ENCODE measurements at regions not wholly inside any gene's neighbourhood (a gene's known extent, or its start where the extent isn't known, plus 50 kb on each side); places are given as distances from the start of the nearest gene placed in this dataset.

DNA sequence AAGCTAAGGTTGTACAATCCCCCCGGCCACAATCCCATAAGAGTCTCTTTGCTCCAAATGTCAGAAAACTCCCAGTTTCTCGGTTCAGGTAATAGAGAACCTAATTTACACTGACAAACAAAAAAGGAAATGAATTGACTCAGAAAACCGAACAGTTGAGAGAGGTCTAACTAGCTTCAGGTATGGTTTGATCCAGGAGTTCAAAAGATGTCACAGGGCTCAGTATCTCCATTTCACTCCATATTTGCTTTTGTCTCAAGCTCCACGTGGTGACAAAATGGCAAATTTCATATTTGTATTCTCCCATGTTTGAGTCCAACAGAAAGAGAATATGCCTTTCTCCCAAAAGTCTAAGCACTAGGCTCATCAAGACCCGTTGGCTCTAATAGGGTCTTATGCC, 117.4 kb downstream of the AXIN2 start:
- no peak for DNase-seq

DNA sequence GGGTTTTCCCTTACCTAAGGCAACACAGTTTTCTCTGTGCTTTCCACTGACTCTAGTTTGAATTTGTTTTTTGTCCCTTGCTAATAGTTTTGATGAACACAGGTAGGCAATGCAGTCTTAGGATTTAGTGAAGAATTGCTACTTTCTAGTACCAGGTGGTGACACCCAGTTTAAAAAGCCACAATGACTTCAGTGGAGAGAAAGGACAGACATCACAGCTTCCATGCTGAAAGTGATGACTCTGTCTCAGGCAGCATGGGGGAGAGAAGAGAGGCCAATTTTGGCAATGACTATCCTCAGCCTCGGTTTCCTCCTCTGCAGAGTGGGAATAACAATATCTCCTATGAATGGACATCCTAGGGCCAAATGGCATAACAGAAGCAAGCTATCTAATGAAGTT, 118.8 kb downstream of the AXIN2 start:
- no peak for DNase-seq

DNA sequence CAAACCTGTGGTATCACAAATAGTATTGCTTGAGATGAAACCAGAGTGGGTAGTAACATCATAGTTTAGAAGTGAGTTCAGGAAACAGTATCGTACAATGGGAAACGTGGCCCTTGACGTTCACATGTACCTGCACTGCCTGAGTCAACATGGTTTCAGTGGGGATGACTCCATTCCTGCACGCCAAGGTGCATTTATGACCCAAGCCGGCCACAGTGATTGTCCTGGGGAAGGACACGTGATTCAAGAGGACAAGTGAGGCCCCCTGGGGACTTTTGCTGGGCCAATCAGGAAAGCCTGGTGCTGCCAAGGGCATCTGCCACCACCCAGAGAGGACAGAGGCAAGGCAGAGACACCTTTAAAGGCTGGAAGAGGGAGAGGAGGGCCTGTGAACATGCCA, 119.2 kb downstream of the AXIN2 start:
- peak; percentile 34 to 38 for DNase-seq

DNA sequence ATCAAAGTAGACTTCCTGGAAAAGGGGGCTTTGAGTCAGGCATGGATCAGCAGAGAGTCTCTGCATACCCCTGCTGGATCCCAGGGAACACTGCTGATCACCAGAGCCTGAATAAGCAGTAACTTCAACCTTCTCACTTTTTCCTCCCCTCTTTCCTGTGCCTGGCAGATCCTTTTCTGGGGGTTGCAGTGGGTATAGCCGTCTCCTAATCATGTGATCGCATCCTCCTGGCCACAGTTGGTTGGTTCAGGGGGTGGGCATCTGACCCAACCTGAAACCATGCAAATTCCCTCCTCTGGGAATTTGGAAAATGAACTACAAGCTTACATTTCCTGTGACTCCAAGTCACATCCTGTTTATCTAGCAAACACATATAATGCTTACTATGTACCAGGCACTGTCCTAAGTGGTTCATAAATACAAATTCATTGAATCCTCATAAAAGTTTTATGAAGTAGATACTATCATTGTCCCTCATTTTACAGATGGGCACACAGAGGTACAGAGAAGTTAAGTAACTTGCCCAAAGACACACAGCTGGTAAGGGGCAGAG, 120.3 kb downstream of the AXIN2 start:
- no peak for DNase-seq

DNA sequence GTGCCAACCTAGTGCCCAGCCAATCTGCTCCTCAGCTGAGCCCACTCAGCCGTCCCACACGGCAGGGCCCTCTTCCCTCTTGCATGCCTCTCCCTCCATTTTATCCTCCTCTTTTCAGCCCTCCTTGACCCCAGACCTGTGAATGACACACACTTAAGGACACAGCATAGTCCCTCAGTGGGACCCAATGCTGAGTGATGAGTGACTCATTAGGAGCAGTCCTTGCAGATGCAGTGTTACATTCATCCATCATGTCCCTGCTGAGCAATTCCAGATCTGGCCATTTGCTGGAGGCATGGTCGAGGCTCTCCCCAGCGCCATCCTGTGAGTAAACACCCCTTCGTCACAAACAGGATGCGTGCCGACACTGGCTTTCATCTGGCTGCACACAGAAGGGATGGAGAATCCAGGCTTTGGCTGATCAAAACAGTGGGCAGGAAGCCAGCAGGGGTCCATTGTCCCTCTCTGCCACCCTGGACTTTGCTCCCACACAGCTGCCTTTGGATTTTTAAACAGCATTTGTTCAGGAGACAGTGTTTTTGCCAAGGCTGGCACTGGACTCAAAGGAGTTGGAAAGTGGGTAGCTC, 122.6 kb downstream of the AXIN2 start:
- no peak for DNase-seq

DNA sequence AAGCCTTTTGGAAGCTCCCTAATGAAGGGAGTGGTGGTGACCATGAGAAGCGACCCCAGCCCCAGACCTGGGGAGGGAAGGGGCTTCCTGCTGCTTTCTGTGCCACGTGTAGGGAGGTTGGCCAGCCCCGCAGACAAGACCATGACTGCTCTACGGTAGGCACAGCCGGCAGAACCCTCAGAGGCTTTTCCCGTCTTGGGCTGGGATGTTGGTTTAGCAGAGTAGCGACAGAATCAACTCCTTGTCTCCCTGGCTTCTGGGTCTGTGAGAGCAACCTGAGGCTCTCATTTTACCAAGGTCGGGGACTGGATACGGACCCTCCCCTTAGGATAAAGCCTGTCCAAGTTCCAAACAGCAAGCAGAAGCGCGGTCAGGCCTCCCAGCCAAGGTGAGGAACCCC, 123.3 kb downstream of the AXIN2 start:
- DNase-seq: no peak

DNA sequence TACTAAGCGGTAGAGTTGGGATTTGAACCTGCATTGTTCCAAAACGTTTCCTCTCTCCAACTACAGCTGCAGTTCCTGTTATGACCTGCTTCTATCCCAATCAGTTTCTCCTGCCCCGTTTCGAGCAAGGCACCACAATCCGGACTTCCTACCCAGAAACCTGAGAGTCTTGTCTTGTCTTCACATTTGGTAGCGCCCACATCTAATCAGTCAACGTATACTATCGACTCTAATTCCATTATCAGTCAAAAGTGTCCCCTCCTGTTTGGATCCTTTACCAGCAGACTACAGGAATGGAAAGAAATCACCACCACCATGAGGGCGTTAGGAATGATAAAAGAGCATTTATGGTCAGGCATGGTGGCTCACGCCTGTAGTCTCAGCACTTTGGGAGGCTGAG, 124.6 kb downstream of the AXIN2 start:
- no peak for DNase-seq

DNA sequence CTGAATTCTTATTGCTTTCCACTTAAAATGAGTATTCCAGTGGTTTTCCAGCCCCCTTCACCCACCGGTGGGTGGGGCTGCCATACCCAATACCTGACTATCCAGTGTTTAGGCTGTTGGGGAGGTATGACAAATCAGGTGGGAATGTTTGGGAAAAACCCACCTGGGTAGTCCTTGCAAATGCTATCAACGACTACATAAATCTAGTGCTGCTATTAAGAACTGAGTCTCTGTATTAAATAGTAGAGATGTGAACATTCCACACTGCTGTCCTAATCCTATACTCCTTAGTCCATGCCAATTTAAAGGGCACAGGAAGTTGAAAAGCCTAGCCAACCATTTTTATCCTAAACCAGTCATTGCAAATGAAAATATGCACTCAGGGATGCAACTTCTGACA, 126.6 kb downstream of the AXIN2 start:
- no peak for DNase-seq

DNA sequence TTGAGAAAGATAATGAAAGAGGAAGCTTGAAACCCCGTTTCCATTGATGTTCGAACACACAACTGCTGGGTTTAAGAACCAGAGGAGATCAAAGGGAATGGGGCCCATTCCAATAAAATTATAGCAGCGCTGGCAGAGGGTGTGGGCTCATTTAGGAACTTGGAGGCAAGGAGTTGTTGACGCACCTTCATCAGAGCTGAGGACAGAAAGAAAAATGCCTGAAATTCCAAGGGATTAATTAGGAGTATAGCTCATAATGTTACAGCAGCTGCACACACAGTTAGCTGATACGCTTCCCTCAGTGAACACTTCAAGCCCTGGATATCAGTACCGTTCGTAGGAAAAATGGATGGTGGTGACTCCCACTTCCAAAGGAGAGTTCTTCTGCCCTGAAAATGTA, 127.2 kb downstream of the AXIN2 start:
- no peak for DNase-seq

DNA sequence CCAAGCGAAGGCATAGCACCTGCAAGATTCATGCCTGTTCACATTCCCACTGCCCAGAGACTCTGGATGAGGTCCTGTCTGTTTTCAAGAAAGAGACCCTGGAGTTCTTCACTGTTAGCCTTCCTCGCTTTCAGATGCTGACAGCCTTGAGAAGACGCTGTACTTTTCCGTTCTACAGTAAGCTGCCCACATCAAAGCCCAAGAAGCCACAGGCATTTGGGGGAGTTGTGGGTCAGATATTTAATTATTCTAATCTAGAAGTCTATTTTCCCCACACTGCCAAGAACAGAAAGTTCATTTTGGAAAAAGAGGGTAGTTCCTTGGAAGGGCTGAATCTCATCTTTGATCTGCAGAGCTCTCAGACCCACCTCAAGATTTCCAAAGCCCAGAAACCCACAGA, 127.9 kb downstream of the AXIN2 start:
- DNase-seq: no peak

DNA sequence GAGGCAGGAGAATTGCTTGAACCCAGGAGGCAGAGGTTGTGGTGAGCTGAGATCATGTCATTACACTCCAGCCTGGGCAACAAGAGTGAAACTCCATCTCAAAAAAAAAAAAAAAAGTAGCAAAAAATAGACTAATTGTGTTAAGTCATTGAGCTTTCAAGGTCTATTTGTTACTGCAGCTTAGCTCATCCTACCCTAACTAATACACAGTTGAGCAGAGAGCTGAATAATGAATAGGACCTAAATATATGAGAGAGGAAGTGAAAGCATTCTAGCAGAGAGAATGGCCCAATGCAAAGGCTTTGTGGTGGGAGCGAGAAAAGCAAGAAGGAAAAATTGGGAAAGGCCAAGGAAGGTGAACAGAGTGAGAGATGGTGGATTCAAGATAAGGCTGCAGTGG, 128.3 kb downstream of the AXIN2 start:
- no peak for DNase-seq

DNA sequence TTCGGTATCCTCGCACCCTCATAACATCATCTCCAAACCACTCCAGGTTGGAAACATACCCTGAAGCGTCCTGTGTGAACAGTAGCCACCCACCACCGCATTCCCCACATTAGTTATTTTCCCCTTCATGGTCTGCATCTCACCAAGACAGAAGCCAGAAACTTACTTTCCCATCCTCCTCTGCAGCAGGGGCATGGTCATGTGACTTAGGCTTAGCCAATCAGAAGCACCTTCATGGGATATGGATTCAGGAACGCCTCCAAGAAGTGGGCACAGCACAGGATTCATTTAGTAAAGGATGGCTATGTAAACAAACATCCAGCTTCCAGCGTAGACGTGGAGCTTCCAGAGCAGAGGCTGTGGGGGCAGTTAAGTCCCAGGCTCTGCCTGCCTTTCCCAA, 130.3 kb downstream of the AXIN2 start:
- DNase-seq: no peak

DNA sequence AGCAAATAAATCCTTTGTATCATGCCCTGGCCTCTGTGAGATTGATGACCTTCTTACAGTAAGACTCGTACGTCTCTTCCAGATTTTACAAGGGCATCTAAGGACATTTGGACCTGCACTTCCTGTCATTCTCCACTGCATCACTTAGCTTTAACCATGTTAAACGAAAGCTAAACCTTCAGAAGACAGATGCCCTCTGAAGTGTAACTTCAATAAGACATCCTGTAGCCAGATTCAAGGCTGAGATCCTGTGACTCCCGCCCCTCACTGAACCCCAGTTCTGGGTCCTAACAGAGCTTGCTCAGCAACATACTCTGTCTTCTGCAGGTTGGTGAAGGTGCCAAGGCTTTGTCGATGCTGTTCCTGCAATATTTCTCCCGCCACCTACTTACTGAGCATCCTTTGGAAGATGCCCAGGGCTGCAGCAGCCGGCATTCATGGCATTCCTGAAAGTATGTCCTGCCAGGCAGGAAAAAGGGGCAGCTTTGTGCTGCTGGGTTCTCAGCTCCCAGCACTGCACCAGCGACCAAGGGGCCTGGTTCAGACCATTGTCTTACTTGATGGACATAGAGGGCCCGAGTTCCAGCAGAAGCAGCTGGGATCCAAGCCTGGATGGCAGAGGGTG, 131.1 kb downstream of the AXIN2 start:
- no peak for DNase-seq

DNA sequence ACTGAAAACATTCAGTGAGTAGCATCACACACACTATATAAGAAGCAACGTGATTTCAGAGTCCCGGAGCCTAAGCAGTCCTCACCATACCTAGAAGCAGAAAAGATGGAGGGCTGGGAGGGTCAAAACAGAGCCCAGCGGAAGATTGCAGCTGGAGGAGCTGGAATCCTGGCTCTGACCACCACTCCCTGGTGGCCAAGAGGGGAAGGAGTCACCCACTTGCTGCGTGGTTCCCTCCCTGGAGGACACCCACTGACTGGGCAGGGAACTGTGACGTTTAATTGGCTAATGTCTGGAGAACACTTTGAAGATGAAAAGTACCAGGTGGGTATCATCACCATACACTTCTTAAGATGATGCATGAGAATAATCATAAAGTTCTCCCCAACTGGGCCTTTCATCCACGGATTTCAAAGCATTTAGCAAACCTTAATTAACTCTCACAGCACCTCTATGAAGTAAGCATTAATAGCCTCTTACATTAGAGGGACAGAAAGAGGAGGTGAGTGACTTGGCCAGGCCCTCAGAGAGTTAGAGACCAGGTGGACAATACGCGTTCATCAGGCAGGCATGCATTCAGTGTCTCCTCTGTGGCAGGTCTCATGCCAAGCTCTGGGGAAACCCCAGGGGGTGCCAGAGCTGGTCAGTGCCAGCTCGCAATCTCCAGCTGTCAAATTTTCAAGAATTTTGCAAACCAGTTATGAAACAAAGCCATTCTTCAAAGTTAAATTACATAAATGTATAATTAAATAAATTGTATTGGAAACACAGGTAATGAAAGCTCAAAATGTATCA, 137.9 kb downstream of the AXIN2 start:
- no peak for DNase-seq

DNA sequence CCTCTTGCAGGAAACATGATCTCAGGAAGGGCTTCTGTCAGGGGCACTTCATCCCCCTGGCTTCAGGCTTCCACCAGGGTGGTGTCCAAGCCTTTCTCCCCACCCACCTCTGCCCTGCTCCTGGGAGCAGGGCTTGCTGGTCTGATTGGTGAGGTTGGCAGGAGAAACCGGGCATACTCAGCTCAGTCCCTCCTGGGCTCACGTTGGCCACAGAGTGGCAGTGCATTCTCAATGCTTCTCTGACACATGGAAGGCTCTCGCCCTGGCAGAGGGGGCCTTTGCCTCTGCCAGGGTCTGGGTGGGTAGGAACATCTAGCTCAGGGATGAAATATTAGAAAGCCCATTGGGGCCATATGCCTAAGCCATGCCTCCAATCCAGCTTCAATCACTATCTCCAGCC, 142.8 kb downstream of the AXIN2 start:
- DNase-seq: no peak

DNA sequence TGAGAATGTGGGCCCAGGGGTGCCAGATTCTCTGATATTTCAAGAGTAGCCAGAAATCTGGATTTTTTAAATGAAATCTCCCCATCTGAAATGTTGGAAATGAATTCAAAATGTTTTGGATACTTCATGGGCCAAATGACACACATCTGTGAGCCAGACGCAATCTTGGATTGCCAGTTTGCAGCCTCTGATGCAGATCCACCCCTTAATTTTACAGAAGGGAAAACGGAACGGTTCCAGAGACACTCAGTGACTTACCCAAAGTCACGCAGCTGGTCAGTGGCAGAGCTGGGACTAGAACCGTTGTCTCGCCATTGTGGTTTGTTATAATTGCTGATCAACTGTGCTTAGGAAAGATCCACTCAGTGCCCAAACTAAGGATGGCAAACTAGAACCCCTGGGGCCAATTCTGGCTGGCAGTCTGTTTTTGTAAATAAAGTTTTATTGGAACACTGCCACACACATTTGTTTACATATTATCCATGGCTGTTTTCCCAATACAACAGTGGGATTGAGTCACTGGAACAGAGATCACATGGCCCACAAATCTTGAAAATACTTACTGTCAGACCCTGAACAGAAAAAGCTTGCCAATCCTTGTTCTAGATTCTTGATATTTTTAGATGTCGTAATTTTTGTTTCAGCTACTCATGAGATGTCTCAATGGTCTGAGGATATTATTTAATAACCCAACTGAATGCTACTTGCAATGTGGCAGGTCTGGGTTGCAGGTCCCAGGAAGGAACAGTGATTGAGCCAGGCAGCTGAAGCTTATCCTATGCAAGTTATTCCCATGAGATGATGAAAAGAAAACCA, 143.8 kb downstream of the AXIN2 start:
- no peak for DNase-seq

DNA sequence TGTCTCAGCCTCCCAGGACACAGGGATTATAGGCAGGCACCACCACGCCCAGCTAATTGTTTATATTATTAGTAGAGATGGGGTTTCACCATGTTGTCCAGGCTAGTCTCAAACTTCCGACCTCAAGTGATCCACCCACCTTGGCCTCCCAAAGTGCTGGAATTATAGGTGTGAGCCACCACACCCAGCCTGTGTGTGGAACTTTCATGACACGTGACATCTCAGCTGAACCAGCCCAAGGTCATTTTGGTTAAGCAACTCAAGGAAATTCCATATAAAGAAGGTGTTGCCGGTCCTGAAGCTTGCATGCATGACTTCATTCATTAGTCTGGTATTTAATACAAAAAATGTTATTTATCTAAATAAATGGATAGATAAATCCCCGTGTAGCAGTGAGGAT, 145.5 kb downstream of the AXIN2 start:
- DNase-seq: no peak

DNA sequence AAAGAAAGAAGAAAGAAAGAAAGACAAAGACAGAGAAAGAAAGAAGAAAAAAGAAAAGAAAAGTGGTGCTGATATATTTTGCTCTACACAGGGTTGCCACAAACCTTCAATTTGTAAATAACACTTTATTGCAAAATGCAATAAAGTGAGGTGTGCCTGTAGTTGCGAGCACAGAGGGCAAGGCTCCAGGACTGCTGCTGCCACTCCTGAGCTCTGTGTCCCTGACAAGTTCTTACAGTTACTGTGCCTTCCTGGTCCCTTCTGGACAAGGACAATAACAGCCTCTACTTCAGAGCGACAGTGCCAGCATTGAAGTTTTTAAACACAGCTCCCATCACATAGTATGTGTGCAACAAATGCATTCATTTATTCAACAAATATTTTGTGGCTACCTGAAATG, 148.1 kb downstream of the AXIN2 start:
- no peak for DNase-seq

DNA sequence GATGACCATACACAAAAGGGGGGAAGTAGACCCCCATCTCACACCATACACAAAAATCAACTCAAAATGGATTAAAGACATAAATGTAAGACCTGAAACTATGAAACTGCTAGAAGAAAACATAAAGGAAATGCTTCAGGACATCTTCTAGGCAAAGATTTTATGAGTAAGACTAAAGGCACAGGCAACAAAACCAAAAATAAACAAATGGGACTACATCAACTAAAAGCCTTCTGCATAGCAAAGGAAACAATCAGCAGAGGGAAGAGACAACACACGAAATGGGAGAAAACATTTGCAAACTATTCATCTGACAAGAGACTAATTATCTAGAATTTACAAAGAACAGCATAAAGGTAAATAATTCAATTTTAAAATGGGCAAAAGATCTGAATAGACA, 152.1 kb downstream of the AXIN2 start:
- no peak for DNase-seq

DNA sequence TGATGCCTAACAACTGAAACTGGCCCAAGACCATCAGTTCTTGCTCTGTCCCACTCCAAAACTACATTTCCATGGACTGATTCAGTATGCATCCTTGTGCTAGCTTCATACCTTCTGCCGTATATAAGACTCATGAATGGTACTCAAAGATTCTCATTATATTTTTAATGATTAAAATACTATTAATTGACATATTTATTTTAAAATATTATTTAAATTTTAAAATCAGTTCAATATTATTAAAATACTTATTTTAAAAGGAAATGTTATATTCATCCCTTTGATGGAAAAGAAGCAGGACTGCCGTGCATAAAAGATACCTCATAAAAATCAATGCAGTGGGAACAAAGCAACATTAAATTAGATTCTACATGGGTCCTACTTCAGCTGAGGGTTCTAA, 153.4 kb downstream of the AXIN2 start:
- DNase-seq: no peak

DNA sequence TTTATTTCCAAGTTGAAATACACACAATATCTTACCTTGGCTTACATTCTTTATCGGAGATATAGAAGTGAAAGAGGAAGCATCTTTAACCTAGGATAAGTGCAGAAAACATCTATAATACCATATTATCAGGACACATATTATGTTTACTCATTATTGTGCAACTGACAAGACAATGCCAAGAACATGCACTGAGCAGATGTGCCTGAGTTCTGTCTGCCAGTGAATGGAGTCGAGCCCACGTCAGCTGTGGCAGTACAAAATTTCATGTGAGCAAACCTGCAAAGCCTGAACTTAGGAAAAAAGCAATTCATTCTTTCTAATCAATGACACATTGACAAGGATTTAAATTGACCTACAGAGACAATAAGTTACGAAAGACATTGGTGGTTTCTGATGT, 154.4 kb downstream of the AXIN2 start:
- no peak for DNase-seq

DNA sequence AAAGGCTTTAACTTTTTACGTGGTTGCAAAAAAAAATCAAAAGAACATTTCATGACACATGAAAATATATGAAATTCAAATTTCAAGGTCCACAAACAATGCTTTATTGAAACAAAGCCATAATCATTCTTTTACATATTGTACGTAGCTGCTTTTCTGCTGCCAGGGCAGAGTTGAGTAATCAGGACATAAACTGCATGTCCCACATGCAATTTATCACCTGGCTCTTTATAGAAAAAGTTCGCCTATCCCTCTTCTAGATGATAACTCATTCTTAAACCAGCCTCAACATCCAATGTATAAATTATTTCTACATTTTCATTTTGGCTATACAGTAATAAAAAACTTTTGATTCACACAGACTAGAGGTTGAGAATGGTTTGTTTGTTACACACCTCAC, 154.9 kb downstream of the AXIN2 start:
- no peak for DNase-seq

DNA sequence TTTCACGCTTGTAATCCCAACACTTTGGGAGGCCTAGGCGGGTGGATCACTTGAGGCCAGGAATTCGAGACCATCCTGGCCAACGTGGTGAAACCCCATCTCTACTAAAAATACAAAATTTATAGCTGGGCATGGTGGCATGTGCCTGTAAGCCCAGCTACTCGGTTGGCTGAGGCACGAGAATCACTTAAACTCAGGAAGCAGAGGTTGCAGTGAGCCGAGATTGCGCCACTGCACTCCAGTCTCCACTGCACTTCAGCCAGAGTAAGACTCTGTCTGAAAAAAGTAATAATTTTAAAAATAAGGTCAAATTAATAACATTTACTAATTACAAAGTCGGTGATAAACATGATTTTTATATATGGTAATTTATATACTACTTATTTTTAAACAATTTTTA, 155.9 kb downstream of the AXIN2 start:
- no peak for DNase-seq

Measured in activated T-cell treated with anti-CD3 and anti-CD28 coated beads, Interleukin-2, amount 50 U/mL, for 48 hours (primary cell).